ENCODE measurements at regions not wholly inside any gene's neighbourhood (a gene's known extent, or its start where the extent isn't known, plus 50 kb on each side); places are given as distances from the start of the nearest gene placed in this dataset.

DNA sequence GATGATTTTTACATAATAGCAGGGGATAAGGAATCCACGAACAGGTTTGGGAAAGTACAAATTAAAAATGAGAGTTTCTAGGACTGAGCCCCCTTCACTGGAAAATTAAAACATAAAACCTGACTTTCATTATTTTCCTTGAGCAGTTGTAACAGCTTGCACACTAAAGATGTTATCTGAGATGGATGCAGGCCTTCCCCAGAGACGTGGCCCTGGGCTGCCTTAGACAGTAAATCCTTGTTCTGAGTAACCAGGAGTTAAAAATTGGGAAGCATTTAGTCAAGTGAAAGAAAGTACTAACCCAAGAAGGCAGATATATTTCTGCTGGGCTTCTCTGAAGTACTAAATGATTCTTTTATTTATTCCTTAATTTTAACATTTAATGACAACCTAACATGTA is 432.2 kb upstream of the KIF2B start:
- TF ChIP-seq CTCF (IDR thresholded peaks at IDR 0.05; ENCODE audit: extremely low read depth in 1 of 2, insufficient read depth in 1 of 2, low read depth in 1 of 2, low read length in 2 of 2) = no peak
- TF ChIP-seq POLR2AphosphoS5 (IDR thresholded peaks at IDR 0.05; ENCODE audit: insufficient read depth, low read depth, low read length) = no peak
- no peak for TF ChIP-seq EZH2 (IDR thresholded peaks at IDR 0.05; ENCODE audit: borderline replicate concordance, low read depth, low read length, severe bottlenecking)
- TF ChIP-seq POLR2A (IDR thresholded peaks at IDR 0.05; ENCODE audit: low read depth, low read length) = no peak
- no peak for TF ChIP-seq JUN (IDR thresholded peaks at IDR 0.05; ENCODE audit: borderline replicate concordance, insufficient read depth, insufficient read length, low read depth)
